ACC112 (cell line): ENCODE measurements at regions not wholly inside any gene's neighbourhood (a gene's known extent, or its start where the extent isn't known, plus 50 kb on each side); places are given as distances from the start of the nearest gene placed in this dataset.

ENCODE experiments used
- H2AFZ ChIP-seq: fragments of 200-600 bp; sonication (generic); one replicate; pipeline ENCODE4 v1.6.0; 2017; ENCODE audit warnings: antibody characterized with exemption, low read length; ENCODE audit not compliant: unreplicated experiment
- H3K27ac ChIP-seq: fragments of 200-600 bp; sonication (generic); 2 replicates; pipeline ENCODE4 v1.5.1; 2014; ENCODE audit warnings: low read depth, mild to moderate bottlenecking, antibody characterized with exemption, low read length, moderate library complexity
- H3K27me3 ChIP-seq: fragments of 200-600 bp; sonication (generic); 2 replicates; pipeline ENCODE4 v1.6.1; 2014; ENCODE audit warnings: mild to moderate bottlenecking, antibody characterized with exemption, low read length, moderate library complexity, mixed read lengths; ENCODE audit not compliant: insufficient read depth
- H3K36me3 ChIP-seq: fragments of 200-600 bp; sonication (generic); 2 replicates; pipeline ENCODE4 v1.6.1; 2016; ENCODE audit warnings: mild to moderate bottlenecking, antibody characterized with exemption, low read length, moderate library complexity, mixed read lengths; ENCODE audit not compliant: insufficient read depth
- H3K4me1 ChIP-seq: fragments of 200-600 bp; sonication (generic); one replicate; pipeline ENCODE4 v1.6.1; 2016; ENCODE audit warnings: low read length, mixed read lengths; ENCODE audit not compliant: insufficient read depth, unreplicated experiment, control insufficient read depth
- H3K4me3 ChIP-seq: fragments of 200-600 bp; sonication (generic); 2 replicates; pipeline ENCODE4 v1.5.1; 2014; ENCODE audit warnings: mild to moderate bottlenecking, low read depth, low read length
- H3K79me2 ChIP-seq: fragments of 200-600 bp; sonication (generic); one replicate; pipeline ENCODE4 v1.6.0; 2016; ENCODE audit warnings: low read length; ENCODE audit not compliant: control insufficient read depth, unreplicated experiment, insufficient read depth

DNA sequence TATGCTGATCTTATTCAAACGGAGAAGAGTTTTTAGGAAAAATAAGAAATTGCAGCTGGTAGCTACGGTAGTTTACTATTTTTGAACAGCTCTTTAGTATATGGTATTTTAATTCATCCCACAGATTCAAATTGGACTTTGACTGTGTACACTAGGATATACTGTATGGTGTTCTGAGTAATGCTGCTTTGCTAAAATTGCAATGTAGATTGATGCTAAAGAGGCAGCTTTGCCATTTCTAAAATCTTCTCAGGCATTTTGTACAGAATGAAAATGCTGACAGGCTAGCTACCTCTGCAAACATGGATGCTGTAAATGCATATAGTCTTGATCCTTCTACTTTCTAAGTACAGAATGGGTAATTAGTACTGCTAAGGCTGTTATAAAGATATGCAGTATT, 826.6 kb upstream of the POU3F3 start:
- H3K36me3 ChIP-seq = no peaks in the 10 kb centered on the region
- no peak overlapping the region for H2AFZ ChIP-seq
- H3K4me1 ChIP-seq = no peaks in the 10 kb centered on the region
- H3K4me3 ChIP-seq = no peak overlapping the region
- H3K27me3 ChIP-seq = no peaks in the 10 kb centered on the region
- no peaks in the 10 kb centered on the region for H3K79me2 ChIP-seq
- no peak overlapping the region for H3K27ac ChIP-seq

DNA sequence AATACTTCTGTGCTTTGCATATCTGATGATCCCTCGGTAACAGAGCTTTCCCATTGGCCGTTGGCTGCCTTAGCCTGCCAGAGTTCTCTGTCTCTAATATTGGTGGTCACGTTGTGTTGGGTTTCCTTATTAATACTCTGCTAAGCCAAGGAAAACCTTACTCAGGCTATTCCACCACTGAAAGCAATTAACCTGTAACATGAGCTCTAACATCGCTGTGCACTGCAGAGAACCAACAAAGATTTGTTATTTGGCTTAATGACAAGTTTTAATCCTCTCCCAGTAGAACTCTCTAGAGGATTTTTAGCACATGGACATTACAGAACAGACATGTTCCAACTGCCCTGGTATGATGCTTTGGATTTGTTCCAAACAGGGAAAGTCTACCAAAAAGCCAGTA, 825.9 kb upstream of the POU3F3 start:
- Histone ChIP-seq H2AFZ (no peak overlapping the region), H3K27me3 (no peaks in the 10 kb centered on the region), H3K79me2 (no peaks in the 10 kb centered on the region), H3K27ac (no peak overlapping the region), H3K4me3 (no peak overlapping the region), H3K4me1 (no peaks in the 10 kb centered on the region), H3K36me3 (no peaks in the 10 kb centered on the region)

DNA sequence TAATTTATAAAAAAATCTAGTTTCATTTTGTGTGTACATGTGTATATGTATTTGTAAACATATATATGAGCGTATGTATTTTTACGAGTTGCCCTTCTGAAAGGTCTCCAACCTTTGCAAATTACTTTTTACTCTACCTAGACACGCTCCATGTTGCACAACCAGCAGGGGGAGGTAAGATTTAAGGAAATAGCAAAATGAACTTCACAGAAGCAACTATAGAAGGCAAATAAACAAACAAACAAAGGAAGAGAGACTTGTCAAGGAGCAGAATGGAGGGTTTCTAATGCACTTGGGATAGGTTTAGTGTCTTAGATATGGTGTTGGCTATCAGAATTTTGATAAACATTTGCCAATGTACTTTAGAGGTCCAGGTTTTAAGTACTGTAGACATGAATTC, 820.5 kb upstream of the POU3F3 start:
- Histone ChIP-seq H3K36me3 (no peaks in the 10 kb centered on the region), H3K4me1 (no peaks in the 10 kb centered on the region), H3K27me3 (no peaks in the 10 kb centered on the region), H3K27ac (no peak overlapping the region), H3K4me3 (no peak overlapping the region), H2AFZ (no peak overlapping the region), H3K79me2 (no peaks in the 10 kb centered on the region)

- Histone ChIP-seq H3K27me3 (no peaks in the 10 kb centered on the region), H2AFZ (no peak overlapping the region), H3K4me3 (no peak overlapping the region), H3K79me2 (no peaks in the 10 kb centered on the region), H3K4me1 (no peaks in the 10 kb centered on the region), H3K36me3 (no peaks in the 10 kb centered on the region), H3K27ac (no peak overlapping the region)
Measured at GRCh38 chr2:104040771-104041170, 813.1 kb upstream of the POU3F3 start.

DNA sequence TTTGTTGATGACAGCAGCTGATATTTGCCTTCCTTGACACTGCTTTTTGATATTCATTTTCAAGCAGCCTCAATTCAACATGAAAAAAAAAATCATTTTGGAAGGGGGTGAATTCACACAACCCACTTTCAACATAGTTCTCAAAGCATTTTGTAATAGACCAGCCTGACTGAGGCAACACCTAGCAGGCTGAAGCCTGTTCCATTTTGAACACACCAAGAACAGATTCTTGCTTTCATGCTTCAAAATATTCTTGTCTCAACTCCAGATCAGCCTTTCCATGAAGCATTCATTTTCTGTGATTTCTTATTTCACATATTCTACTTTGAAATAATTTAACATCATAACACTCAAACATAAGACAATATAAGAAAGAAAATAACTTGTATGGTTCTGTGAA, 812.6 kb upstream of the POU3F3 start:
- Histone ChIP-seq H3K36me3 (no peaks in the 10 kb centered on the region), H3K27ac (no peak overlapping the region), H3K4me1 (no peaks in the 10 kb centered on the region)

DNA sequence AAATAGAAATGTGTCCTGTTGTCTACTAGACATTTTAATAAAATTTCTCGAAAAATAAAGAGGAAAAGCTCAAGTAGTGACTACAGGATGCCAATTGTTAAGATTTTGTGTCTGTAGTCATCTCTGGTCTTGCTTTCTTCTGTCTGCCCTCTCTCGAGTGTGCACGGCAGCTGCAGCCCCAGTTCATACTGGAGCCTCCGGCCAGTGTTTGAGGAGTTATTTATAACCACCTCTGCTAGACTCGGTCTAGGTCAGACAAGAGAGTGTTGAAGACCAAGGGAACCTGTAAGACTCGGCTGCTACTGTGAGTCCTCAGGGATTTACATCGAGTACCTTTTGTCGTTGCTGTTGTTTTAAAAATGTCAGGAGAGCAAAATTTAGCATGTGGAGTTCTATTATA, 810.1 kb upstream of the POU3F3 start:
- Histone ChIP-seq H3K36me3 (no peaks in the 10 kb centered on the region), H3K27me3 (no peaks in the 10 kb centered on the region), H3K4me3 (no peak overlapping the region), H3K4me1 (no peaks in the 10 kb centered on the region), H3K79me2 (no peaks in the 10 kb centered on the region), H2AFZ (no peak overlapping the region), H3K27ac (no peak overlapping the region)

More for the DNA sequence above, 812.6 kb upstream of the POU3F3 start:
- Histone ChIP-seq H3K27me3 (no peaks in the 10 kb centered on the region), H2AFZ (no peak overlapping the region), H3K79me2 (no peaks in the 10 kb centered on the region), H3K4me3 (no peak overlapping the region)

- no peak overlapping the region for H2AFZ ChIP-seq
- H3K79me2 ChIP-seq = no peaks in the 10 kb centered on the region
- H3K4me3 ChIP-seq = no peak overlapping the region
- H3K27ac ChIP-seq = no peak overlapping the region
- no peaks in the 10 kb centered on the region for H3K27me3 ChIP-seq
- no peaks in the 10 kb centered on the region for H3K4me1 ChIP-seq
- H3K36me3 ChIP-seq = no peaks in the 10 kb centered on the region
Measured at GRCh38 chr2:104045071-104045470, 808.8 kb upstream of the POU3F3 start.

- Histone ChIP-seq H3K27me3 (no peaks in the 10 kb centered on the region), H3K4me3 (no peak overlapping the region), H2AFZ (no peak overlapping the region), H3K27ac (no peak overlapping the region), H3K79me2 (no peaks in the 10 kb centered on the region), H3K4me1 (no peaks in the 10 kb centered on the region), H3K36me3 (no peaks in the 10 kb centered on the region)
Measured at GRCh38 chr2:104046466-104046865, 807.4 kb upstream of the POU3F3 start.

GRCh38 chr2:104047516-104047915, 806.4 kb upstream of the POU3F3 start:
- Histone ChIP-seq H3K27me3 (no peaks in the 10 kb centered on the region), H2AFZ (no peak overlapping the region), H3K27ac (no peak overlapping the region), H3K4me3 (no peak overlapping the region), H3K79me2 (no peaks in the 10 kb centered on the region), H3K36me3 (no peaks in the 10 kb centered on the region), H3K4me1 (no peaks in the 10 kb centered on the region)

GRCh38 chr2:104049438-104049837, 804.5 kb upstream of the POU3F3 start:
- Histone ChIP-seq H2AFZ (no peak overlapping the region), H3K79me2 (no peaks in the 10 kb centered on the region), H3K27ac (no peak overlapping the region), H3K4me1 (no peaks in the 10 kb centered on the region), H3K36me3 (no peaks in the 10 kb centered on the region), H3K4me3 (no peak overlapping the region), H3K27me3 (no peaks in the 10 kb centered on the region)

DNA sequence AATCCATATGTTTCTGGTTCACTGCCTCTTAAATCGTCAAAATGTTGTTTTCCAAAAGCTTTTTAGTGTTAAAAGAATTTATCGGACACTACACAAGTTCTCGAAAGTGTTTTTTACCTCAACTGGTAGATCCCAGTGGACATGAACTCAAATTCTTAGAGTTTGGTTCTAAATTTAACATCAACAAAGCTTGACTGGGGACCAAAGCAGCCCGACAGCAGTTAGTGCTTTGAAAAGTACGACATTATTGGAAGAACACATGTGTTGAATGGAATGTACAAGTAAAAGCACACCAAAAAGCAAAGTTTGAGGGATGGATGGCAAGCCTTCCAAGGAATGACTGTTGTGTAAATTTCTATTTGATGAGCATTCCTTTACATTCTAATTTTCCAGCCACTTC, 803.9 kb upstream of the POU3F3 start:
- Histone ChIP-seq H3K4me1 (no peaks in the 10 kb centered on the region), H3K4me3 (no peak overlapping the region), H3K79me2 (no peaks in the 10 kb centered on the region), H3K27ac (no peak overlapping the region), H3K27me3 (no peaks in the 10 kb centered on the region), H3K36me3 (no peaks in the 10 kb centered on the region), H2AFZ (no peak overlapping the region)
